Umbilical cord (tissue), 1 donor: ENCODE measurements at regions not wholly inside any gene's neighbourhood (a gene's known extent, or its start where the extent isn't known, plus 50 kb on each side); places are given as distances from the start of the nearest gene placed in this dataset.

Experiments
- DNase-seq: peaks from one replicate; pipeline ENCODE4 v3.0.0-alpha.2; 2015; ENCODE audit warnings: low spot score

GRCh38 chr7:31455844-31456243 lies 58.0 kb upstream of the ITPRID1 start:
- no peak for DNase-seq

- DNase-seq: no peak
Observed at GRCh38 chr7:31456646-31457368, 57.1 kb upstream of the ITPRID1 start.

GRCh38 chr7:31457551-31457950 lies 56.3 kb upstream of the ITPRID1 start:
- DNase-seq: no peak

GRCh38 chr7:31458203-31458602 lies 55.7 kb upstream of the ITPRID1 start:
- no peak for DNase-seq

- DNase-seq: no peak
Observed at GRCh38 chr7:31462636-31463035, 51.3 kb upstream of the ITPRID1 start.
